ENCODE measurements at regions not wholly inside any gene's neighbourhood (a gene's known extent, or its start where the extent isn't known, plus 50 kb on each side); places are given as distances from the start of the nearest gene placed in this dataset.

DNA sequence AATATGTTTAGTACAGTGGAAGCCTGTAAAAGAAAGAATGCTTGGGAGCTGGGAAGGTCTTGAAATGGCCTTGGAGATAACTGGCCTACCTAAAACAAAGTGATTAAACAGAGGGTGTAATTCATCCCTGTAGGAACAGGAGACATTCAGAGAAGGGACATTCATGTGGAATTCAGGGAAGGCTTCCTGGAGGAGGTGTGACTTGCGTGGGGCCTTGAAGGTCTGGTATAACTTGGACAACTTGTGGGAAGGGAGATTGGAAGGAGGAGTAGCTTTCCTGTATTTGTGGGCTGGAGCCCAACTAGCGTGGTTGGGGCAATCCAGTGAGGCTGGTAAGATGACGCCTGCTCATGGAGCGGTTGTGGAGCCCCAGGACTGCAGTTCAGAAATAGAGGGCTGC lies 156.4 kb downstream of the AACS start:
- TF ChIP-seq, protein P1, sequence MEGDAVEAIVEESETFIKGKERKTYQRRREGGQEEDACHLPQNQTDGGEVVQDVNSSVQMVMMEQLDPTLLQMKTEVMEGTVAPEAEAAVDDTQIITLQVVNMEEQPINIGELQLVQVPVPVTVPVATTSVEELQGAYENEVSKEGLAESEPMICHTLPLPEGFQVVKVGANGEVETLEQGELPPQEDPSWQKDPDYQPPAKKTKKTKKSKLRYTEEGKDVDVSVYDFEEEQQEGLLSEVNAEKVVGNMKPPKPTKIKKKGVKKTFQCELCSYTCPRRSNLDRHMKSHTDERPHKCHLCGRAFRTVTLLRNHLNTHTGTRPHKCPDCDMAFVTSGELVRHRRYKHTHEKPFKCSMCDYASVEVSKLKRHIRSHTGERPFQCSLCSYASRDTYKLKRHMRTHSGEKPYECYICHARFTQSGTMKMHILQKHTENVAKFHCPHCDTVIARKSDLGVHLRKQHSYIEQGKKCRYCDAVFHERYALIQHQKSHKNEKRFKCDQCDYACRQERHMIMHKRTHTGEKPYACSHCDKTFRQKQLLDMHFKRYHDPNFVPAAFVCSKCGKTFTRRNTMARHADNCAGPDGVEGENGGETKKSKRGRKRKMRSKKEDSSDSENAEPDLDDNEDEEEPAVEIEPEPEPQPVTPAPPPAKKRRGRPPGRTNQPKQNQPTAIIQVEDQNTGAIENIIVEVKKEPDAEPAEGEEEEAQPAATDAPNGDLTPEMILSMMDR (IDR thresholded peaks at IDR 0.05) = no peak
- TF ChIP-seq POLR2A (IDR thresholded peaks at IDR 0.05) = no peak
